Mesendoderm (in vitro differentiated cells): ENCODE measurements at regions not wholly inside any gene's neighbourhood (a gene's known extent, or its start where the extent isn't known, plus 50 kb on each side); places are given as distances from the start of the nearest gene placed in this dataset.

Source experiments
- DNase-seq: peaks from one replicate; pipeline ENCODE4 v3.0.0; 2013
- H2AK5ac ChIP-seq: 2 replicates; pipeline ENCODE4 v1.6.1; 2013; ENCODE audit warnings: low read length, inconsistent platforms
- H2BK120ac ChIP-seq: 2 replicates; pipeline ENCODE4 v1.6.1; 2013; ENCODE audit warnings: low read depth, mild to moderate bottlenecking, low read length, moderate library complexity, mixed read lengths
- H2BK15ac ChIP-seq: replicated peaks from 2 replicates; pipeline ENCODE4 v1.6.1; 2013; ENCODE audit warnings: low read depth, mild to moderate bottlenecking, moderate library complexity
- H2BK5ac ChIP-seq: 2 replicates; pipeline ENCODE4 v1.6.1; 2013; ENCODE audit warnings: low read length, inconsistent platforms
- H3K18ac ChIP-seq: 2 replicates; pipeline ENCODE4 v1.6.1; 2013; ENCODE audit warnings: mild to moderate bottlenecking, low read length, mixed read lengths
- H3K23ac ChIP-seq: one replicate; pipeline ENCODE4 v1.6.1; 2013; ENCODE audit warnings: low read length
- H3K27ac ChIP-seq: 2 replicates; pipeline ENCODE4 v1.5.1; 2013; ENCODE audit warnings: low read depth, mild to moderate bottlenecking, inconsistent platforms, low read length, moderate library complexity
- H3K27me3 ChIP-seq: 2 replicates; pipeline ENCODE4 v1.6.1; 2013; ENCODE audit warnings: low read length, control low read depth, mild to moderate bottlenecking, inconsistent platforms; ENCODE audit not compliant: insufficient read depth, poor library complexity
- H3K36me3 ChIP-seq: 2 replicates; pipeline ENCODE4 v1.6.1; 2013; ENCODE audit warnings: low read length, inconsistent platforms; ENCODE audit not compliant: control insufficient read depth, insufficient read depth
- H3K4ac ChIP-seq: one replicate; pipeline ENCODE4 v1.6.1; 2013; ENCODE audit warnings: low read depth, mild to moderate bottlenecking, low read length, moderate library complexity
- H3K4me1 ChIP-seq: 2 replicates; pipeline ENCODE4 v1.6.1; 2013; ENCODE audit warnings: low read depth, low read length, inconsistent platforms; ENCODE audit not compliant: control insufficient read depth
- H3K4me2 ChIP-seq: 2 replicates; pipeline ENCODE4 v1.6.1; 2013; ENCODE audit warnings: low read length
- H3K4me3 ChIP-seq: 2 replicates; pipeline ENCODE4 v1.5.1; 2013; ENCODE audit warnings: mild to moderate bottlenecking, low read length
- H3K56ac ChIP-seq: one replicate; pipeline ENCODE4 v1.6.1; 2013; ENCODE audit warnings: low read length
- H3K79me1 ChIP-seq: 2 replicates; pipeline ENCODE4 v1.6.1; 2013; ENCODE audit warnings: low read length, inconsistent platforms
- H3K79me2 ChIP-seq: 2 replicates; pipeline ENCODE4 v1.6.1; 2013; ENCODE audit warnings: mild to moderate bottlenecking, low read length; ENCODE audit not compliant: control insufficient read depth, insufficient read depth
- H3K9ac ChIP-seq: 2 replicates; pipeline ENCODE4 v1.6.1; 2013; ENCODE audit warnings: low read length, inconsistent platforms
- H4K5ac ChIP-seq: one replicate; pipeline ENCODE4 v1.6.1; 2013; ENCODE audit warnings: low read length
- H4K8ac ChIP-seq: one replicate; pipeline ENCODE4 v1.6.1; 2013; ENCODE audit warnings: low read depth, mild to moderate bottlenecking, control low read depth, low read length, moderate library complexity
- WGBS: extraction: QIAGEN DNeasy Blood & Tissue Kit; methylation state at CpG from one replicate; pipeline ENCODE4 v1.1.7; 2013; ENCODE audit warnings: low lambda C conversion rate, missing lambda C conversion rate; ENCODE audit not compliant: insufficient coverage; ENCODE audit errors: extremely low coverage; 5-methylcytosine and 5-hydroxymethylcytosine counted together

DNA sequence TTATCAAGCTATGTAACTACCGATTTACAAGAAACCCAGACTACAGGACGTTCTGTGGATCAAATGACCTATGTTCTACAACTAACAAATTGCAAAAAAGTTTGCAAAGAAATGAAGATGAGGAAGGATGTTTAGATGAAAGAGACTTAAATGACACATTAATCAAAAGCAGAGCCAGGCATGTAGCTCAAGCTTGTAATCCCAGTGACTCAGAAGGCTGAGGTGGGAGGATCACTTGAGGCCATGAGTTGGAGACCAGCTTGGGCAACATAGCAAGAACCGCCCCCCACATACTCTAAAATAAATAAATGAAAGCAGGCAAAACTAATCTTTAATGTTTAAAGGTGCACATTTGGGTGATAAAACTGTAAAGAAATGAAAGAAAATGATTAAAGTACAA is 331.9 kb downstream of the BTG1 start:
- Histone ChIP-seq H3K4ac (no peak overlapping the region), H3K27ac (no peak overlapping the region), H2AK5ac (no peak overlapping the region), H3K56ac (no peak overlapping the region), H3K27me3 (no peaks in the 10 kb centered on the region), H2BK15ac (no peak overlapping the region), H3K79me2 (no peaks in the 10 kb centered on the region), H3K4me1 (no peaks in the 10 kb centered on the region), H3K4me2 (no peak overlapping the region), H3K23ac (no peak overlapping the region), H4K8ac (no peak overlapping the region), H3K18ac (no peak overlapping the region), H3K4me3 (no peak overlapping the region), H2BK120ac (no peak overlapping the region), H3K36me3 (no peaks in the 10 kb centered on the region), H2BK5ac (no peak overlapping the region), H3K9ac (no peak overlapping the region), H4K5ac (no peak overlapping the region), H3K79me1 (no peaks in the 10 kb centered on the region)
- WGBS = no CpG with 5 or more reads among the region's 3 CpGs
- DNase-seq = no peak

- Histone ChIP-seq H3K79me2 (no peaks in the 10 kb centered on the region), H4K5ac (no peak overlapping the region), H3K56ac (no peak overlapping the region), H3K79me1 (no peaks in the 10 kb centered on the region), H3K18ac (no peak overlapping the region), H2BK15ac (no peak overlapping the region), H3K4ac (no peak overlapping the region), H3K9ac (no peak overlapping the region), H3K4me3 (no peak overlapping the region), H3K27me3 (no peaks in the 10 kb centered on the region), H2BK5ac (no peak overlapping the region), H3K4me2 (no peak overlapping the region), H4K8ac (no peak overlapping the region), H3K23ac (no peak overlapping the region), H3K4me1 (no peaks in the 10 kb centered on the region), H2AK5ac (no peak overlapping the region), H3K27ac (no peak overlapping the region), H3K36me3 (no peaks in the 10 kb centered on the region), H2BK120ac (no peak overlapping the region)
- peak; percentile 63 for DNase-seq
- WGBS = no CpG with 5 or more reads among the region's 5 CpGs
Measured at GRCh38 chr12:91811481-91812287, 334.0 kb downstream of the BTG1 start.

GRCh38 chr12:91810531-91811451 is 334.9 kb downstream of the BTG1 start:
- Histone ChIP-seq H3K4me3 (no peak overlapping the region), H2BK15ac (no peak overlapping the region), H3K23ac (no peak overlapping the region), H4K8ac (no peak overlapping the region), H3K79me2 (no peaks in the 10 kb centered on the region), H3K9ac (no peak overlapping the region), H2BK120ac (no peak overlapping the region), H3K18ac (no peak overlapping the region), H2BK5ac (no peak overlapping the region), H3K27me3 (no peaks in the 10 kb centered on the region), H3K27ac (no peak overlapping the region), H2AK5ac (no peak overlapping the region), H3K4me2 (no peak overlapping the region), H3K36me3 (no peaks in the 10 kb centered on the region), H4K5ac (no peak overlapping the region), H3K4ac (no peak overlapping the region), H3K4me1 (no peaks in the 10 kb centered on the region), H3K56ac (no peak overlapping the region), H3K79me1 (no peaks in the 10 kb centered on the region)
- DNase-seq = no peak
- WGBS = no CpG with 5 or more reads among the region's 3 CpGs

- H3K4me2 ChIP-seq = no peak overlapping the region
- no peak overlapping the region for H2BK5ac ChIP-seq
- DNase-seq = no peak
- H3K27ac ChIP-seq = no peak overlapping the region
- no peak overlapping the region for H2BK15ac ChIP-seq
- no peaks in the 10 kb centered on the region for H3K79me1 ChIP-seq
- no peak overlapping the region for H4K5ac ChIP-seq
- H3K23ac ChIP-seq = no peak overlapping the region
- H2AK5ac ChIP-seq = no peak overlapping the region
- H3K18ac ChIP-seq = no peak overlapping the region
- H3K36me3 ChIP-seq = no peaks in the 10 kb centered on the region
- no peak overlapping the region for H3K4me3 ChIP-seq
- no peaks in the 10 kb centered on the region for H3K27me3 ChIP-seq
- H3K4ac ChIP-seq = no peak overlapping the region
- no peaks in the 10 kb centered on the region for H3K79me2 ChIP-seq
- H3K56ac ChIP-seq = no peak overlapping the region
- no CpG with 5 or more reads among the region's 1 CpG for WGBS
- no peak overlapping the region for H3K9ac ChIP-seq
- H2BK120ac ChIP-seq = no peak overlapping the region
- H4K8ac ChIP-seq = no peak overlapping the region
- H3K4me1 ChIP-seq = no peaks in the 10 kb centered on the region
Measured at GRCh38 chr12:91810077-91810476, 335.6 kb downstream of the BTG1 start.

DNA sequence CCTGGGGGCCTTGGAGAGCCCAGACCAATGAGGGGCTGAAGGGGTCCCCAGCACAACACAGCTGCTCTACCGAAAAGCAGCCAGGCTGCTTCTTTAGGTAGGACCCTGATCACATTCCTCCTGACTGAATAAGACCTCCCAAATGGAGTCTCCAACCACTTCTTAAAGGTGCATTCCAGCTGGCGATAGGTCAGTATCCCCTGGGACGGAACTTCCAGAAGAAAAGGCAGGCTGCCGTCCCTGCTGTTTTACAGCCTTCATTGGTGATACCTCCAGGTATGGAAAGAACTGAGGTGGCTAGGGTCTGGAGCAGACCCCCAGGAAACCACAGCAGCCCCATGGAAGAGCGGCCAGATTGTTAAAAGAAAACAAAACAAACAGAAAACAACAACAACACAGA is 340.6 kb downstream of the BTG1 start:
- H3K4ac ChIP-seq = no peak overlapping the region
- no CpG with 5 or more reads among the region's 5 CpGs for WGBS
- no peak overlapping the region for H2BK120ac ChIP-seq
- H3K4me2 ChIP-seq = no peak overlapping the region
- H2BK5ac ChIP-seq = no peak overlapping the region
- no peaks in the 10 kb centered on the region for H3K79me1 ChIP-seq
- no peak overlapping the region for H3K23ac ChIP-seq
- no peaks in the 10 kb centered on the region for H3K4me1 ChIP-seq
- H3K27ac ChIP-seq = no peak overlapping the region
- H3K4me3 ChIP-seq = no peak overlapping the region
- no peaks in the 10 kb centered on the region for H3K79me2 ChIP-seq
- no peaks in the 10 kb centered on the region for H3K27me3 ChIP-seq
- H4K5ac ChIP-seq = no peak overlapping the region
- H3K9ac ChIP-seq = no peak overlapping the region
- no peak overlapping the region for H2BK15ac ChIP-seq
- H3K18ac ChIP-seq = no peak overlapping the region
- H3K56ac ChIP-seq = no peak overlapping the region
- no peak for DNase-seq
- no peak overlapping the region for H2AK5ac ChIP-seq
- H3K36me3 ChIP-seq = no peaks in the 10 kb centered on the region
- H4K8ac ChIP-seq = no peak overlapping the region
